ENCODE measurements at regions not wholly inside any gene's neighbourhood (a gene's known extent, or its start where the extent isn't known, plus 50 kb on each side); places are given as distances from the start of the nearest gene placed in this dataset.

DNA sequence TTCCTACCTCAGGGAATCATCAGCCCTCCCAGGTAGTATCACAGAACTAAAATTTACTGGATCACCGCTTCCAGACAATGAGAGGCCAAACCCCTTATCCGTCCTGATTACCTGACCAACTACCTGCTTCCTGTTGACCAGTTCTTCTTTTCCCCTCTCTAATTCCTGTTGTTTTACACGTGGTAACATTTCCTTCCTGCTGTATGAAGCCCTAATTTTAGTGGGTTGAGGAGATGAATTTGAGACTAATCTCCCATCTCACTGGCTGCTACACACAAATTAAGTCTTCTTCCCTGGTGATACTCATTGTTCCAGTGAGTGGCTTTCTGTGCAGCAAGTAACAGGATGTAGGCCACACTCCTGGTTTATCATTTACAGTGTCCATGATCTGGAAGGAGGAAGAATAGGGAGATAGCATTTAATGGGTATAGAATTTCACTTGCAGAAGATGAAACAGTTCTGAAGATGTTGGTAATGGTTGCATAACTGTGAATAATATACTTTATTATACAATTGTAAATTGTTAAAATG lies 2112.9 kb downstream of the NCAM2 start:
- TF ChIP-seq, protein P1, sequence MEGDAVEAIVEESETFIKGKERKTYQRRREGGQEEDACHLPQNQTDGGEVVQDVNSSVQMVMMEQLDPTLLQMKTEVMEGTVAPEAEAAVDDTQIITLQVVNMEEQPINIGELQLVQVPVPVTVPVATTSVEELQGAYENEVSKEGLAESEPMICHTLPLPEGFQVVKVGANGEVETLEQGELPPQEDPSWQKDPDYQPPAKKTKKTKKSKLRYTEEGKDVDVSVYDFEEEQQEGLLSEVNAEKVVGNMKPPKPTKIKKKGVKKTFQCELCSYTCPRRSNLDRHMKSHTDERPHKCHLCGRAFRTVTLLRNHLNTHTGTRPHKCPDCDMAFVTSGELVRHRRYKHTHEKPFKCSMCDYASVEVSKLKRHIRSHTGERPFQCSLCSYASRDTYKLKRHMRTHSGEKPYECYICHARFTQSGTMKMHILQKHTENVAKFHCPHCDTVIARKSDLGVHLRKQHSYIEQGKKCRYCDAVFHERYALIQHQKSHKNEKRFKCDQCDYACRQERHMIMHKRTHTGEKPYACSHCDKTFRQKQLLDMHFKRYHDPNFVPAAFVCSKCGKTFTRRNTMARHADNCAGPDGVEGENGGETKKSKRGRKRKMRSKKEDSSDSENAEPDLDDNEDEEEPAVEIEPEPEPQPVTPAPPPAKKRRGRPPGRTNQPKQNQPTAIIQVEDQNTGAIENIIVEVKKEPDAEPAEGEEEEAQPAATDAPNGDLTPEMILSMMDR (IDR thresholded peaks at IDR 0.05) = no peak
- TF ChIP-seq POLR2A (IDR thresholded peaks at IDR 0.05) = no peak

Measured in uterus (tissue), 2 donors.